SK-N-SH (cell line): ENCODE measurements at regions not wholly inside any gene's neighbourhood (a gene's known extent, or its start where the extent isn't known, plus 50 kb on each side); places are given as distances from the start of the nearest gene placed in this dataset.

Experiments
- CTCF ChIP-seq: fragments of 200-600 bp; sonication (generic); IDR thresholded peaks from 2 replicates; pipeline ENCODE4 v1.6.1; 2017; ENCODE audit warnings: antibody characterized with exemption, mild to moderate bottlenecking, moderate library complexity
- EZH2phosphoT487 ChIP-seq: fragments of 200-600 bp; sonication (generic); IDR thresholded peaks from 2 replicates; pipeline ENCODE4 v1.6.1; 2017; ENCODE audit warnings: low read depth, mixed run types, mild to moderate bottlenecking, antibody characterized with exemption, moderate library complexity, borderline replicate concordance
- FOSL2 ChIP-seq: IDR thresholded peaks from 2 replicates; pipeline ENCODE4 v1.4.0; 2012; ENCODE audit warnings: low read depth, mild to moderate bottlenecking, moderate library complexity, borderline replicate concordance
- NRF1 ChIP-seq: IDR thresholded peaks from 2 replicates; pipeline ENCODE4 v1.6.1; 2012; ENCODE audit warnings: low read depth, mild to moderate bottlenecking, low read length
- POLR2AphosphoS5 ChIP-seq: IDR thresholded peaks from 2 replicates; pipeline ENCODE4 v1.6.1; 2012; ENCODE audit warnings: low read depth, low read length
- SIN3A ChIP-seq: IDR thresholded peaks from 2 replicates; pipeline ENCODE4 v1.6.1; 2012; ENCODE audit warnings: low read depth, mild to moderate bottlenecking, low read length, moderate library complexity, borderline replicate concordance
- TCF12 ChIP-seq: IDR thresholded peaks from 2 replicates; pipeline ENCODE4 v1.4.0; 2012

DNA sequence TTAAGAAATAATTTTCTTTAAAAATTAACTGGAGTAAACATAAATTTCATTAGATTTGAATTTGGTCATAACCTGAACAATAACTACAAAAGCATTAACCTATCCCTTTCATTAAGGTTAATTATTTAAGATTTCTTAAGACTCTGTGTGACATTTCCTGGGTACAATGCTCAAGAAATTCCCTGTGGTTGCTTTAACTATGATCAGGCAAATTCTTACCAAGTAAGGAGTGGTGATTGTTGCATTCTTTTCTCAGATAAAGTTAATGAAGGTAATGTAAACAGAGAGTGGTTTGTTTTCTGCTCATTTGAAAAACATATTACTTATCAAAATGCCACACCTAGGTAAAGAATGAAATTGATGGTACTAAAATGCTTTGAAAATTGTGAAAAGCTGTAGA, 114.8 kb upstream of the MIR17HG start:
- TF ChIP-seq EZH2phosphoT487 (no peak), NRF1 (no peak), CTCF (no peak), TCF12 (no peak), FOSL2 (no peak), SIN3A (no peak), POLR2AphosphoS5 (no peak)
